ENCODE measurements at regions not wholly inside any gene's neighbourhood (a gene's known extent, or its start where the extent isn't known, plus 50 kb on each side); places are given as distances from the start of the nearest gene placed in this dataset.

DNA sequence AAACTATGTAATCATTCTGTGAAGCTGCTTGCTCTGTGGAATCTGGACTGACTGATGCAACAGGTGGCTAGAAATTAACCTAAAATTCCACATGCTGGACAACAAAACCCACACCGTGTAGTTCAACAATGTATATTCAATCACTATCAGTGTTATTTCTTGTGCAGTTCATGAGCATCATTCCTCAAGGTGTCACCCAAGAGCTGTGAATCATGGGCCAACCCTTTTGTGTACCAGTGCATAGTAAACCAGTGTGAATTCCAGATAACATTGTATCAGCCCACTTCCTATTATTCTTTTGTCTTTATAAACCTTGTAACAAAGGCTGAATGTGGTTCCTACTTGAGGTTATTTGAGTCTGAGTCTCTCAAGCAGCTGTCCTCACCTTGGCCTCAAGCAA lies 905.2 kb upstream of the ZNF722 start:
- Mint-ChIP-seq H3K9me3 (ENCODE audit: unreplicated experiment) (peaks cover 18% of the 10 kb centered on the region), H3K27ac (ENCODE audit: low read depth, unreplicated experiment) (no peak overlapping the region), H3K4me1 (ENCODE audit: insufficient read depth, unreplicated experiment) (no peaks in the 10 kb centered on the region), H3K4me3 (ENCODE audit: unreplicated experiment) (no peak overlapping the region), H3K36me3 (ENCODE audit: insufficient read depth, unreplicated experiment) (no peaks in the 10 kb centered on the region), H3K27me3 (ENCODE audit: insufficient read depth, unreplicated experiment) (no peaks in the 10 kb centered on the region)
- no TSS peak for BruUV-seq (replicated peaks)
- ChIA-PET POLR2A (no interaction called here), CTCF (no interaction called here)
- DNase-seq (ENCODE audit: unreplicated experiment), result no peak
- intact Hi-C loops (cut with micrococcal nuclease), result no loop called here
- no peak for TF ChIP-seq CTCF (IDR thresholded peaks at IDR 0.05; ENCODE audit: unreplicated experiment)

DNA sequence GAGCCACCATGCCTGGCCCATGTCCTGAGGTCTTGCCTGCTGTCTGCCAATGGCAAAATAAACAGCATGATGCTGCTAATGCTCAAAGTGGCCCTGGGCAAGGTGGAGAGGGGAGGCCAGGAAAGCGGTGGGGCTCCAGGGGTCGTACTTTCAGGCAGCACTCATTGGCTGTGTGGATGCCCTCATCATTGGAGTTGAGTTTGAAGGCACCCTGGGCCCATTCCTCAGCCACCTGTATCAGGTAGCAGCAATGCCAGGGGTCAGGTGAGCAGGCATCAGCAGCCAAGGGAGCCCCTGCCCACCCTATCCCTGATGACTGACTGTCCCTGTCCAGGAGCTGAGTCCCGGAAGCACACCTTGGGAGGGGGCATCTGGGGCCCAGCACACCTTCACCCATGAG lies 902.5 kb upstream of the ZNF722 start:
- intact Hi-C loops (cut with micrococcal nuclease), result no loop called here
- no peak for TF ChIP-seq CTCF (IDR thresholded peaks at IDR 0.05; ENCODE audit: unreplicated experiment)
- no peak for DNase-seq (ENCODE audit: unreplicated experiment)
- no peak overlapping the region for H3K4me3 Mint-ChIP-seq (ENCODE audit: unreplicated experiment)
- no peak overlapping the region for H3K27ac Mint-ChIP-seq (ENCODE audit: low read depth, unreplicated experiment)
- no TSS peak for BruUV-seq (replicated peaks)
- H3K9me3 Mint-ChIP-seq (ENCODE audit: unreplicated experiment), result peaks cover 14% of the 10 kb centered on the region
- H3K27me3 Mint-ChIP-seq (ENCODE audit: insufficient read depth, unreplicated experiment), result no peaks in the 10 kb centered on the region
- H3K4me1 Mint-ChIP-seq (ENCODE audit: insufficient read depth, unreplicated experiment), result no peaks in the 10 kb centered on the region
- CTCF ChIA-PET, result no interaction called here
- peaks cover 5% of the 10 kb centered on the region for H3K36me3 Mint-ChIP-seq (ENCODE audit: insufficient read depth, unreplicated experiment)
- POLR2A ChIA-PET, result no interaction called here

DNA sequence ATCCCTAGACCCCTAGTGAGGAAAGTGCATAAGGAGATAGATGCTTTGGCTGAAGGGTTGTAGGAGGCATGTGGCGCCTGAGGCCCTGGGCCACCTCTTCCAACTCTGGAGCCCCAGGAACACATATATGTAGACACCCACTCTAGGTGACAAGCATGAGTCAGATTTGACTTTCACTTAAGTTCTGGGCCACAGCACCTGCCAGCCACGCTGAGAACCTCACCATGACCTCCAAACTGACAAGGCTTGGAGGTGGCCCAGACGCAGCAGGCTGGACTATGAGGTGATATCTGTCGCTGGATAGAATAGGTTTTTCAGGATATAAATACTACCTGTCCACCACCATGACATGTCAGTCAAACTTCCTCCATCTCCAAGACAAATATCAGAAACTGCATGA lies 894.0 kb upstream of the ZNF722 start:
- Mint-ChIP-seq H3K27ac (ENCODE audit: low read depth, unreplicated experiment) (no peak overlapping the region), H3K27me3 (ENCODE audit: insufficient read depth, unreplicated experiment) (no peaks in the 10 kb centered on the region), H3K4me1 (ENCODE audit: insufficient read depth, unreplicated experiment) (no peaks in the 10 kb centered on the region), H3K36me3 (ENCODE audit: insufficient read depth, unreplicated experiment) (peaks cover 5% of the 10 kb centered on the region), H3K4me3 (ENCODE audit: unreplicated experiment) (no peak overlapping the region), H3K9me3 (ENCODE audit: unreplicated experiment) (peaks cover 22% of the 10 kb centered on the region)
- ChIA-PET CTCF (no interaction called here), POLR2A (no interaction called here)
- BruUV-seq (replicated peaks), result no TSS peak
- DNase-seq (ENCODE audit: unreplicated experiment), result no peak
- TF ChIP-seq CTCF (IDR thresholded peaks at IDR 0.05; ENCODE audit: unreplicated experiment), result no peak
- intact Hi-C loops (cut with micrococcal nuclease), result no loop called here

GRCh38 chr7:63105978-63106377 lies 892.7 kb upstream of the ZNF722 start:
- Mint-ChIP-seq H3K9me3 (ENCODE audit: unreplicated experiment) (peaks cover 10% of the 10 kb centered on the region), H3K4me1 (ENCODE audit: insufficient read depth, unreplicated experiment) (no peaks in the 10 kb centered on the region), H3K4me3 (ENCODE audit: unreplicated experiment) (no peak overlapping the region), H3K27me3 (ENCODE audit: insufficient read depth, unreplicated experiment) (no peaks in the 10 kb centered on the region), H3K27ac (ENCODE audit: low read depth, unreplicated experiment) (no peak overlapping the region), H3K36me3 (ENCODE audit: insufficient read depth, unreplicated experiment) (no peaks in the 10 kb centered on the region)
- no peak for TF ChIP-seq CTCF (IDR thresholded peaks at IDR 0.05; ENCODE audit: unreplicated experiment)
- DNase-seq (ENCODE audit: unreplicated experiment), result no peak
- intact Hi-C loops (cut with micrococcal nuclease), result no loop called here
- ChIA-PET CTCF (interaction anchor here (0.6 kb wide), 1 partner anchor 1198 kb away, joined by 3 read pairs; no protein-coding TSS in a partner anchor), POLR2A (no interaction called here)
- BruUV-seq (replicated peaks), result no TSS peak

Measured in MCF 10A (cell line).